VCaP (cell line): ENCODE measurements at regions not wholly inside any gene's neighbourhood (a gene's known extent, or its start where the extent isn't known, plus 50 kb on each side); places are given as distances from the start of the nearest gene placed in this dataset.

Source experiments
- H3K27ac ChIP-seq: fragments of 450-650 bp; 2 replicates; pipeline ENCODE4 v1.5.1; 2017
- CTCF ChIP-seq: fragments of 450-650 bp; conservative IDR thresholded peaks from 2 replicates; pipeline ENCODE4 v1.5.1; 2017; ENCODE audit warnings: mild to moderate bottlenecking, moderate library complexity

GRCh38 chr7:142371586-142372377, 113.9 kb upstream of the PRSS58 start:
- TF ChIP-seq CTCF = no peak
- H3K27ac ChIP-seq = no peak overlapping the region

GRCh38 chr7:142365410-142365842, 107.6 kb upstream of the PRSS58 start:
- no peak for TF ChIP-seq CTCF
- no peak overlapping the region for H3K27ac ChIP-seq

- no peak overlapping the region for H3K27ac ChIP-seq
- TF ChIP-seq CTCF = no peak
Measured at GRCh38 chr7:142364551-142364950, 106.7 kb upstream of the PRSS58 start.

GRCh38 chr7:142362349-142362748, 104.5 kb upstream of the PRSS58 start:
- TF ChIP-seq CTCF = no peak
- H3K27ac ChIP-seq = no peak overlapping the region

- TF ChIP-seq CTCF = no peak
- no peak overlapping the region for H3K27ac ChIP-seq
Measured at GRCh38 chr7:142359694-142360279, 101.9 kb upstream of the PRSS58 start.

- H3K27ac ChIP-seq = no peak overlapping the region
- TF ChIP-seq CTCF = peak; percentile 92
Measured at GRCh38 chr7:142357953-142358520, 100.2 kb upstream of the PRSS58 start.

- H3K27ac ChIP-seq = no peak overlapping the region
- TF ChIP-seq CTCF = no peak
Measured at GRCh38 chr7:142356166-142356565, 98.3 kb upstream of the PRSS58 start.
